ENCODE measurements at regions not wholly inside any gene's neighbourhood (a gene's known extent, or its start where the extent isn't known, plus 50 kb on each side); places are given as distances from the start of the nearest gene placed in this dataset.

- H3K9me2 ChIP-seq (ENCODE audit: low read depth, low read length) = no peaks in the 10 kb centered on the region
- H2AFZ ChIP-seq (ENCODE audit: low read length) = no peak overlapping the region
- no peaks in the 10 kb centered on the region for H3F3A ChIP-seq (ENCODE audit: insufficient read depth, low read length)
- no peak overlapping the region for H3K9ac ChIP-seq (ENCODE audit: low read length)
- TF ChIP-seq CTCF (IDR thresholded peaks at IDR 0.05; ENCODE audit: low read length) = no peak
- TF ChIP-seq EZH2 (IDR thresholded peaks at IDR 0.05; ENCODE audit: borderline replicate concordance, low read length) = no peak
- H3K36me3 ChIP-seq (ENCODE audit: insufficient read depth, low read length) = no peaks in the 10 kb centered on the region
- no peak overlapping the region for H3K27ac ChIP-seq (ENCODE audit: low read depth, low read length, poor library complexity, severe bottlenecking)
- no peak overlapping the region for H3K4me2 ChIP-seq (ENCODE audit: low read length)
- H3K4me1 ChIP-seq (ENCODE audit: insufficient read depth, low read length, severe bottlenecking) = no peaks in the 10 kb centered on the region
- H3K27me3 ChIP-seq (ENCODE audit: insufficient read depth, low read length) = no peaks in the 10 kb centered on the region
- no peaks in the 10 kb centered on the region for H3K79me2 ChIP-seq (ENCODE audit: insufficient read depth, low read length)
- no peak overlapping the region for H3K4me3 ChIP-seq (ENCODE audit: low read depth, low read length, poor library complexity, severe bottlenecking)
- H4K20me1 ChIP-seq (ENCODE audit: insufficient read depth, low read length) = no peaks in the 10 kb centered on the region
- no peaks in the 10 kb centered on the region for H3K9me3 ChIP-seq (ENCODE audit: low read length)
These were observed 2120.4 kb upstream of the PIK3C3 start for GRCh38 chr18:39834636-39835035.

DNA sequence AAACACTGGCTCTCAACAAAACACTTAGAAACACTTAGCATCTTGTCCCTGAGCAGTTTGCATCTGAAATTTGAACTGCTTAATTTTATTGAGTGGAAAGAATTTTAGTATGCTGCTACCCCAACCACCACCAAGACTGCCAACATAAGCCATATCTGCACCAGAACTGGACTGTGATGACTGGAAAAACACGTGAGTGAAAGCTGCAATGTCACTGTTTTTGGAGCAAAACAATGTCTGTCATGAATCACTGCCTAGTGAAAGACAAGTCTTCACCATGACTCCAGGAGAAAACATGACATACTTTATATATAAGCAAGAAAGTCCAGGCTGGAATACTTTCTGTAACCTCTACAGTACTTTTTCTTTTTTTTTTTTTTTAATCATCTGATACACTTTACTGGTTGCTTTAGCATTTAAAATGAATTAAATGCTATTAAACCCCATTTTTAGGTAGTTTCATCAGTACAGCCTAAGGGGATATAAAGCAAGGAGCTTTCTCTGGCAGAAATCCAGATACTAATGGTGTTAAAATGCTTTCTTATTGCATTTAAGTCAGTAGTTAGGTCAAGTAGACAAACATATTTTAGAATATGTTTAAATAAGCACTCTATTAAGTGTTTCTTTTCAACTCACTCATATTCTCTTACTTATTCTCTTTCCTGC lies 2129.4 kb upstream of the PIK3C3 start:
- no peaks in the 10 kb centered on the region for H3K79me2 ChIP-seq (ENCODE audit: insufficient read depth, low read length)
- no peaks in the 10 kb centered on the region for H3K9me3 ChIP-seq (ENCODE audit: low read length)
- no peak for TF ChIP-seq EZH2 (IDR thresholded peaks at IDR 0.05; ENCODE audit: borderline replicate concordance, low read length)
- TF ChIP-seq CTCF (IDR thresholded peaks at IDR 0.05; ENCODE audit: low read length) = no peak
- H3K4me3 ChIP-seq (ENCODE audit: low read depth, low read length, poor library complexity, severe bottlenecking) = no peak overlapping the region
- H3K4me2 ChIP-seq (ENCODE audit: low read length) = no peak overlapping the region
- no peak overlapping the region for H3K27ac ChIP-seq (ENCODE audit: low read depth, low read length, poor library complexity, severe bottlenecking)
- H3F3A ChIP-seq (ENCODE audit: insufficient read depth, low read length) = no peaks in the 10 kb centered on the region
- no peaks in the 10 kb centered on the region for H3K9me2 ChIP-seq (ENCODE audit: low read depth, low read length)
- H3K4me1 ChIP-seq (ENCODE audit: insufficient read depth, low read length, severe bottlenecking) = no peaks in the 10 kb centered on the region
- no peaks in the 10 kb centered on the region for H4K20me1 ChIP-seq (ENCODE audit: insufficient read depth, low read length)
- H3K9ac ChIP-seq (ENCODE audit: low read length) = no peak overlapping the region
- H2AFZ ChIP-seq (ENCODE audit: low read length) = no peak overlapping the region
- no peaks in the 10 kb centered on the region for H3K36me3 ChIP-seq (ENCODE audit: insufficient read depth, low read length)
- no peaks in the 10 kb centered on the region for H3K27me3 ChIP-seq (ENCODE audit: insufficient read depth, low read length)

GRCh38 chr18:39806525-39806924 lies 2148.5 kb upstream of the PIK3C3 start:
- Histone ChIP-seq H2AFZ (ENCODE audit: low read length) (no peak overlapping the region), H3K27me3 (ENCODE audit: insufficient read depth, low read length) (no peaks in the 10 kb centered on the region), H3K36me3 (ENCODE audit: insufficient read depth, low read length) (no peaks in the 10 kb centered on the region), H3K4me2 (ENCODE audit: low read length) (no peak overlapping the region), H3K27ac (ENCODE audit: low read depth, low read length, poor library complexity, severe bottlenecking) (no peak overlapping the region), H3K9me3 (ENCODE audit: low read length) (peaks cover 9% of the 10 kb centered on the region; the same call in 1 of the 2 replicates), H3K79me2 (ENCODE audit: insufficient read depth, low read length) (no peaks in the 10 kb centered on the region), H3F3A (ENCODE audit: insufficient read depth, low read length) (peaks cover 7% of the 10 kb centered on the region; the same call in 1 of the 2 replicates), H3K9ac (ENCODE audit: low read length) (no peak overlapping the region), H3K4me3 (ENCODE audit: low read depth, low read length, poor library complexity, severe bottlenecking) (no peak overlapping the region), H3K9me2 (ENCODE audit: low read depth, low read length) (no peaks in the 10 kb centered on the region), H4K20me1 (ENCODE audit: insufficient read depth, low read length) (no peaks in the 10 kb centered on the region), H3K4me1 (ENCODE audit: insufficient read depth, low read length, severe bottlenecking) (no peaks in the 10 kb centered on the region)
- TF ChIP-seq EZH2 (IDR thresholded peaks at IDR 0.05; ENCODE audit: borderline replicate concordance, low read length) (no peak), CTCF (IDR thresholded peaks at IDR 0.05; ENCODE audit: low read length) (no peak)
